Fibroblast of lung (primary cell): ENCODE measurements at regions not wholly inside any gene's neighbourhood (a gene's known extent, or its start where the extent isn't known, plus 50 kb on each side); places are given as distances from the start of the nearest gene placed in this dataset.

ENCODE experiments used
- DNase-seq, 2 donors: peaks; one replicate each; pipeline versions ENCODE4 v3.0.0 to v3.0.0-alpha.2; 2010; ENCODE audit warnings: low read depth in 2 of 2
- H2AFZ ChIP-seq: 2 replicates; pipeline ENCODE4 v1.5.1; 2012; ENCODE audit warnings: low read length, control low read depth, inconsistent platforms
- H3K27ac ChIP-seq: 2 replicates; pipeline ENCODE4 v1.5.1; 2011; ENCODE audit warnings: low read length, control low read depth; ENCODE audit not compliant: insufficient read depth
- H3K27me3 ChIP-seq: 2 replicates; pipeline ENCODE4 v1.5.1; 2011; ENCODE audit warnings: mild to moderate bottlenecking, low read length; ENCODE audit not compliant: control insufficient read depth, insufficient read depth
- H3K36me3 ChIP-seq: 2 replicates; pipeline ENCODE4 v1.5.1; 2011; ENCODE audit warnings: low read length; ENCODE audit not compliant: control insufficient read depth, insufficient read depth
- H3K4me1 ChIP-seq: 2 replicates; pipeline ENCODE4 v1.5.1; 2011; ENCODE audit warnings: low read length; ENCODE audit not compliant: control insufficient read depth, insufficient read depth; ENCODE audit errors: extremely low read depth
- H3K4me2 ChIP-seq: 2 replicates; pipeline ENCODE4 v1.5.1; 2011; ENCODE audit warnings: low read length, control low read depth; ENCODE audit not compliant: insufficient read depth; ENCODE audit errors: extremely low read depth
- H3K4me3 ChIP-seq, 4 experiments: fragments of 200-600 bp in 1 of 4; sonication (generic) in 1 of 4; replicated peaks in 1 of 4; 2 replicates each; pipeline ENCODE4 v1.5.1; 2011 to 2016; ENCODE audit warnings: low read length in 4 of 4, low read depth in 3 of 4, mild to moderate bottlenecking in 3 of 4, control low read depth in 2 of 4, inconsistent platforms in 1 of 4, mixed read lengths in 1 of 4; ENCODE audit not compliant: insufficient read depth in 1 of 4; ENCODE audit errors: control extremely low read depth in 1 of 4
- H3K79me2 ChIP-seq: 2 replicates; pipeline ENCODE4 v1.5.1; 2012; ENCODE audit warnings: mild to moderate bottlenecking, low read length, inconsistent platforms; ENCODE audit not compliant: control insufficient read depth, insufficient read depth
- H3K9ac ChIP-seq: 2 replicates; pipeline ENCODE4 v1.5.1; 2011; ENCODE audit warnings: mild to moderate bottlenecking, low read length, control low read depth; ENCODE audit not compliant: insufficient read depth
- H3K9me3 ChIP-seq: 2 replicates; pipeline ENCODE4 v1.5.1; 2012; ENCODE audit warnings: low read depth, low read length; ENCODE audit not compliant: control insufficient read depth, insufficient read depth
- H4K20me1 ChIP-seq: 2 replicates; pipeline ENCODE4 v1.5.1; 2011; ENCODE audit warnings: low read length; ENCODE audit not compliant: control insufficient read depth, insufficient read depth; ENCODE audit errors: extremely low read depth
- EZH2 ChIP-seq: IDR thresholded peaks from 2 replicates; pipeline ENCODE4 v1.5.1; 2012; ENCODE audit warnings: low read length, control low read depth, mild to moderate bottlenecking; ENCODE audit errors: missing control alignments
- TF ChIP-seq, protein P1 (sequence below), 2 donors: IDR thresholded peaks in 1 of 2; conservative IDR thresholded peaks in 1 of 2; 1 replicate in 1 of 2; 2 replicates in 1 of 2; pipeline ENCODE4 v1.5.1; 2011 to 2012; ENCODE audit warnings: low read length in 2 of 2, control low read depth in 1 of 2, inconsistent platforms in 1 of 2, low read depth in 1 of 2, mild to moderate bottlenecking in 1 of 2

DNA sequence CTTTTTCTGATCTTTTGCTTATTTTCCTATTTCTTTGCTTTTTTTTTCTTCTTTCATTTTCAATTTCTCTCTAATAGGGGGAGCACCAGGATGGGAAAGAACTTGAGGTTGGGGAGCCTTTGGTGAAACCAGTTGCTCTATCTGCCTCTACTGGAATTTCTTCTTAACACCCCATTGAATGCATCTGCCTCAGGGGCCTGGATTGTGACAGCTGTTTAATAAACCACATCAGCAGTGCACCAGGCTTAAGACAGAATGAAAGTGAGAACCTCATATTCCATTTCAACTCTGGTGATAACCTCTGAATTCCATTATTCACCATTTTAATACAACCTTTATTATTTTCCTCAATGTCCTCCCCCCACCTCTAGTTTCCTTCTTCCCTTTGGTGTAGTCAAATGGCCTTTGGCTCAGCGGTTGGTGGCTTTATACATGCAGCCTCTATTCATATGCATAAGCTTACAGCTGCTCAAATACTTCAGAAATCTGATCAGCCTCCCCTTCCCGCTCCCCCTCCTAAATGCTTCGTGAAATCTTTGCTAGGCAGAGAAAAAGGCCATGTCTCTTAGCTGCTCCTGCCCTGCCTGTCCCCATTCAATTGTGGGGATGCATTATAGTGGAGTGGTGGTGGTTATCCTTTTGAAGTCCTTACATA is 537.3 kb upstream of the PLXNA2 start:
- H3K4me1 ChIP-seq: no peaks in the 10 kb centered on the region
- no peak overlapping the region for H3K27ac ChIP-seq
- no peaks in the 10 kb centered on the region for H3K79me2 ChIP-seq
- no peak for TF ChIP-seq EZH2
- TF ChIP-seq, protein P1, sequence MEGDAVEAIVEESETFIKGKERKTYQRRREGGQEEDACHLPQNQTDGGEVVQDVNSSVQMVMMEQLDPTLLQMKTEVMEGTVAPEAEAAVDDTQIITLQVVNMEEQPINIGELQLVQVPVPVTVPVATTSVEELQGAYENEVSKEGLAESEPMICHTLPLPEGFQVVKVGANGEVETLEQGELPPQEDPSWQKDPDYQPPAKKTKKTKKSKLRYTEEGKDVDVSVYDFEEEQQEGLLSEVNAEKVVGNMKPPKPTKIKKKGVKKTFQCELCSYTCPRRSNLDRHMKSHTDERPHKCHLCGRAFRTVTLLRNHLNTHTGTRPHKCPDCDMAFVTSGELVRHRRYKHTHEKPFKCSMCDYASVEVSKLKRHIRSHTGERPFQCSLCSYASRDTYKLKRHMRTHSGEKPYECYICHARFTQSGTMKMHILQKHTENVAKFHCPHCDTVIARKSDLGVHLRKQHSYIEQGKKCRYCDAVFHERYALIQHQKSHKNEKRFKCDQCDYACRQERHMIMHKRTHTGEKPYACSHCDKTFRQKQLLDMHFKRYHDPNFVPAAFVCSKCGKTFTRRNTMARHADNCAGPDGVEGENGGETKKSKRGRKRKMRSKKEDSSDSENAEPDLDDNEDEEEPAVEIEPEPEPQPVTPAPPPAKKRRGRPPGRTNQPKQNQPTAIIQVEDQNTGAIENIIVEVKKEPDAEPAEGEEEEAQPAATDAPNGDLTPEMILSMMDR (conservative IDR thresholded peaks at IDR 0.05 in 1 of 2, IDR thresholded peaks at IDR 0.05 in 1 of 2; ENCODE audit: low read depth in 1 of 2, low read length in 2 of 2): no peak
- no peak overlapping the region for H3K4me3 ChIP-seq
- no peak overlapping the region for H3K9ac ChIP-seq
- no peak overlapping the region for H2AFZ ChIP-seq
- H4K20me1 ChIP-seq: no peaks in the 10 kb centered on the region
- no peaks in the 10 kb centered on the region for H3K27me3 ChIP-seq
- H3K9me3 ChIP-seq: no peaks in the 10 kb centered on the region
- H3K4me2 ChIP-seq: no peak overlapping the region
- DNase-seq: no peak
- no peaks in the 10 kb centered on the region for H3K36me3 ChIP-seq

DNA sequence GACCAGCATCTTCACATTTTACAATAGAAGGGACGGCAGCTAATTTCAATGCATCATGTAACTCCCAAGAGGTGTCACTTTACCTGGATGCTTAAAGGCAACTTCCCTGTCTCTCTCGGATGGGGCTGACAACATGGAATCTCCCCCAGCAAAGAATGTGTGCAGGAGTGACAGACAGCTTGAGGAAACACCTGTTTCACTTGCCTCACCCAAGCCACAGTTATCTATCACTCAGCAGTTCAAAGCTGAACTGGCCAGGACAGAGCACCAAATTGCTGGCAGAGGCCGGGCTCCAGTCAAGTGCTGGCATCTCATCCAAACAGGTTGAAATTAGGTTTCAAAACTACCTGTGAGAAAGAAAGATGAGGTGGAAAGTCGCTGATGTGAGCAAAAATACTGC is 538.0 kb upstream of the PLXNA2 start:
- Histone ChIP-seq H3K27me3 (no peaks in the 10 kb centered on the region), H2AFZ (no peak overlapping the region), H3K4me2 (no peak overlapping the region), H3K9me3 (no peaks in the 10 kb centered on the region), H3K27ac (no peak overlapping the region), H3K79me2 (no peaks in the 10 kb centered on the region), H3K4me3 (no peak overlapping the region), H3K9ac (no peak overlapping the region), H3K4me1 (no peaks in the 10 kb centered on the region), H3K36me3 (no peaks in the 10 kb centered on the region), H4K20me1 (no peaks in the 10 kb centered on the region)
- no peak for TF ChIP-seq EZH2
- TF ChIP-seq, protein P1 (conservative IDR thresholded peaks at IDR 0.05 in 1 of 2, IDR thresholded peaks at IDR 0.05 in 1 of 2; ENCODE audit: low read depth in 1 of 2, low read length in 2 of 2): no peak
- no peak for DNase-seq

DNA sequence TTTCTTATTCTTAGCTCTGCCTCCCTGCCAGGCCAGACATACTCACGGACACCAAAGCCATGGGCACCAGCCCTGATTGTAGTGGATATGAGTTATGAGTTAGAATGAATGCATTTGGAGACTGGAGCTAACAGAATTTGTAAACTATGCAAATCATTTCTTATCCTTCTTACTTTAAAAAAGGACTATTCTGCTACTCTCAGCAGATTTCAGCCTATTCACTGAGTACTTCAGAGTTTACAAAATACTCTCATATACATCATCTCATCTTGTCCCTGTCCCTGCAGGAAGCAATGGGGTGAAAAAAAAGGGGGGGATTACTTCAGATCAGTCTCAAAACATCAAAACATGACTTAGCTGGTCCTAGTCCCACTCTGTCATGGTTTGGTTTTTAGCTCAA is 541.4 kb upstream of the PLXNA2 start:
- Histone ChIP-seq H3K79me2 (no peaks in the 10 kb centered on the region), H3K4me1 (no peaks in the 10 kb centered on the region), H4K20me1 (no peaks in the 10 kb centered on the region), H3K27ac (no peak overlapping the region), H3K4me2 (no peak overlapping the region), H3K27me3 (no peaks in the 10 kb centered on the region), H3K9me3 (no peaks in the 10 kb centered on the region), H3K9ac (no peak overlapping the region), H3K4me3 (no peak overlapping the region), H3K36me3 (no peaks in the 10 kb centered on the region), H2AFZ (no peak overlapping the region)
- DNase-seq: no peak
- TF ChIP-seq EZH2: no peak
- TF ChIP-seq, protein P1 (conservative IDR thresholded peaks at IDR 0.05 in 1 of 2, IDR thresholded peaks at IDR 0.05 in 1 of 2; ENCODE audit: low read depth in 1 of 2, low read length in 2 of 2): no peak
